HCT116 (cell line): ENCODE measurements at regions not wholly inside any gene's neighbourhood (a gene's known extent, or its start where the extent isn't known, plus 50 kb on each side); places are given as distances from the start of the nearest gene placed in this dataset.

Source experiments
- CEBPB ChIP-seq: IDR thresholded peaks from 2 replicates; pipeline ENCODE4 v1.6.1; 2012; ENCODE audit warnings: low read depth
- ELF1 ChIP-seq: IDR thresholded peaks from 2 replicates; pipeline ENCODE4 v1.6.1; 2012; ENCODE audit warnings: low read depth, borderline replicate concordance
- EZH2 ChIP-seq: fragments of 200-600 bp; sonication (generic); IDR thresholded peaks from 2 replicates; pipeline ENCODE4 v1.6.1; 2017; ENCODE audit warnings: antibody characterized with exemption, mixed run types
- POLR2A ChIP-seq: IDR thresholded peaks from 2 replicates; pipeline ENCODE4 v1.7.0; 2011; ENCODE audit warnings: borderline replicate concordance; ENCODE audit not compliant: insufficient read depth, insufficient read length; ENCODE audit errors: extremely low read depth
- SIN3A ChIP-seq: IDR thresholded peaks from 2 replicates; pipeline ENCODE4 v1.6.1; 2012; ENCODE audit warnings: low read depth
- TCF7L2 ChIP-seq: IDR thresholded peaks from 2 replicates; pipeline ENCODE4 v1.7.0; 2011; ENCODE audit warnings: borderline replicate concordance, inconsistent platforms; ENCODE audit not compliant: insufficient read depth, insufficient read length; ENCODE audit errors: extremely low read depth
- ZFX ChIP-seq: fragments of 450-650 bp; IDR thresholded peaks from 2 replicates; pipeline ENCODE4 v1.6.1; 2017
- TF ChIP-seq, protein P1 (sequence below): IDR thresholded peaks from 2 replicates; pipeline ENCODE4 v1.6.1; 2012
- TF ChIP-seq, protein P2 (sequence below): IDR thresholded peaks from 2 replicates; pipeline ENCODE4 v1.6.1; 2011; ENCODE audit warnings: mild to moderate bottlenecking, low read length, moderate library complexity; ENCODE audit not compliant: insufficient replicate concordance; ENCODE audit errors: extremely low read depth
- TF ChIP-seq, protein P3 (sequence below), 3 experiments: fragments of 200-600 bp in 1 of 3; sonication (generic) in 1 of 3; IDR thresholded peaks in 2 of 3; conservative IDR thresholded peaks in 1 of 3; 2 replicates each; pipeline ENCODE4 v1.5.1; 2012 to 2017; ENCODE audit warnings: low read depth in 2 of 3, low read length in 2 of 3, antibody characterized with exemption in 1 of 3, borderline replicate concordance in 1 of 3, control low read depth in 1 of 3, mild to moderate bottlenecking in 1 of 3, mixed read lengths in 1 of 3, mixed run types in 1 of 3, moderate library complexity in 1 of 3; ENCODE audit not compliant: insufficient read depth in 1 of 3

DNA sequence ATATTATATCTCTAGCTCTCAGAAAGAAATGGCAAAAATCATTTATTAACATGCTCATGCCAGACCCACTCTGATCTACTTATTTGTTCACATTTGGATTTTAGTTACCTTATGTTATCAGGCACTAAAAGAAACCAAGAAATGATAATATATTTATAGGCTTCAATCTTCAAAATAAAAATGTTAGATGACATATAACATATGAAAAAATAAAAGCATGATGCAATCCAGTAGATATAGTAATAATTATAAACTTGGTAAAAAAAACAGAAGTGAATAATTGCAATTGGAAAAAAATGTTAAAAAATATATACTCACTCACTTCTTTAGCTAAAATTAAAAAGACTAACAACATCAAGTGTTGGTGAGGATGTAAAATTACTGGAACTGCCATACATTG is 248.3 kb upstream of the VRK2 start:
- no peak for TF ChIP-seq CEBPB
- TF ChIP-seq TCF7L2: no peak
- TF ChIP-seq, protein P1, sequence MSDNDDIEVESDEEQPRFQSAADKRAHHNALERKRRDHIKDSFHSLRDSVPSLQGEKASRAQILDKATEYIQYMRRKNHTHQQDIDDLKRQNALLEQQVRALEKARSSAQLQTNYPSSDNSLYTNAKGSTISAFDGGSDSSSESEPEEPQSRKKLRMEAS: no peak
- TF ChIP-seq POLR2A: no peak
- TF ChIP-seq, protein P2, sequence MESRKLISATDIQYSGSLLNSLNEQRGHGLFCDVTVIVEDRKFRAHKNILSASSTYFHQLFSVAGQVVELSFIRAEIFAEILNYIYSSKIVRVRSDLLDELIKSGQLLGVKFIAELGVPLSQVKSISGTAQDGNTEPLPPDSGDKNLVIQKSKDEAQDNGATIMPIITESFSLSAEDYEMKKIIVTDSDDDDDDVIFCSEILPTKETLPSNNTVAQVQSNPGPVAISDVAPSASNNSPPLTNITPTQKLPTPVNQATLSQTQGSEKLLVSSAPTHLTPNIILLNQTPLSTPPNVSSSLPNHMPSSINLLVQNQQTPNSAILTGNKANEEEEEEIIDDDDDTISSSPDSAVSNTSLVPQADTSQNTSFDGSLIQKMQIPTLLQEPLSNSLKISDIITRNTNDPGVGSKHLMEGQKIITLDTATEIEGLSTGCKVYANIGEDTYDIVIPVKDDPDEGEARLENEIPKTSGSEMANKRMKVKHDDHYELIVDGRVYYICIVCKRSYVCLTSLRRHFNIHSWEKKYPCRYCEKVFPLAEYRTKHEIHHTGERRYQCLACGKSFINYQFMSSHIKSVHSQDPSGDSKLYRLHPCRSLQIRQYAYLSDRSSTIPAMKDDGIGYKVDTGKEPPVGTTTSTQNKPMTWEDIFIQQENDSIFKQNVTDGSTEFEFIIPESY: no peak
- TF ChIP-seq, protein P3, sequence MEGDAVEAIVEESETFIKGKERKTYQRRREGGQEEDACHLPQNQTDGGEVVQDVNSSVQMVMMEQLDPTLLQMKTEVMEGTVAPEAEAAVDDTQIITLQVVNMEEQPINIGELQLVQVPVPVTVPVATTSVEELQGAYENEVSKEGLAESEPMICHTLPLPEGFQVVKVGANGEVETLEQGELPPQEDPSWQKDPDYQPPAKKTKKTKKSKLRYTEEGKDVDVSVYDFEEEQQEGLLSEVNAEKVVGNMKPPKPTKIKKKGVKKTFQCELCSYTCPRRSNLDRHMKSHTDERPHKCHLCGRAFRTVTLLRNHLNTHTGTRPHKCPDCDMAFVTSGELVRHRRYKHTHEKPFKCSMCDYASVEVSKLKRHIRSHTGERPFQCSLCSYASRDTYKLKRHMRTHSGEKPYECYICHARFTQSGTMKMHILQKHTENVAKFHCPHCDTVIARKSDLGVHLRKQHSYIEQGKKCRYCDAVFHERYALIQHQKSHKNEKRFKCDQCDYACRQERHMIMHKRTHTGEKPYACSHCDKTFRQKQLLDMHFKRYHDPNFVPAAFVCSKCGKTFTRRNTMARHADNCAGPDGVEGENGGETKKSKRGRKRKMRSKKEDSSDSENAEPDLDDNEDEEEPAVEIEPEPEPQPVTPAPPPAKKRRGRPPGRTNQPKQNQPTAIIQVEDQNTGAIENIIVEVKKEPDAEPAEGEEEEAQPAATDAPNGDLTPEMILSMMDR (IDR thresholded peaks at IDR 0.05 in 2 of 3, conservative IDR thresholded peaks at IDR 0.05 in 1 of 3; ENCODE audit: borderline replicate concordance in 1 of 3, insufficient read depth in 1 of 3, low read depth in 2 of 3, low read length in 2 of 3): no peak
- no peak for TF ChIP-seq ZFX
- TF ChIP-seq EZH2: no peak
- TF ChIP-seq SIN3A: no peak
- no peak for TF ChIP-seq ELF1
